Dermis blood vessel endothelial cell (primary cell): ENCODE measurements at regions not wholly inside any gene's neighbourhood (a gene's known extent, or its start where the extent isn't known, plus 50 kb on each side); places are given as distances from the start of the nearest gene placed in this dataset.

ENCODE experiments used
- DNase-seq: peaks from one replicate; pipeline ENCODE4 v3.0.0; 2010

DNA sequence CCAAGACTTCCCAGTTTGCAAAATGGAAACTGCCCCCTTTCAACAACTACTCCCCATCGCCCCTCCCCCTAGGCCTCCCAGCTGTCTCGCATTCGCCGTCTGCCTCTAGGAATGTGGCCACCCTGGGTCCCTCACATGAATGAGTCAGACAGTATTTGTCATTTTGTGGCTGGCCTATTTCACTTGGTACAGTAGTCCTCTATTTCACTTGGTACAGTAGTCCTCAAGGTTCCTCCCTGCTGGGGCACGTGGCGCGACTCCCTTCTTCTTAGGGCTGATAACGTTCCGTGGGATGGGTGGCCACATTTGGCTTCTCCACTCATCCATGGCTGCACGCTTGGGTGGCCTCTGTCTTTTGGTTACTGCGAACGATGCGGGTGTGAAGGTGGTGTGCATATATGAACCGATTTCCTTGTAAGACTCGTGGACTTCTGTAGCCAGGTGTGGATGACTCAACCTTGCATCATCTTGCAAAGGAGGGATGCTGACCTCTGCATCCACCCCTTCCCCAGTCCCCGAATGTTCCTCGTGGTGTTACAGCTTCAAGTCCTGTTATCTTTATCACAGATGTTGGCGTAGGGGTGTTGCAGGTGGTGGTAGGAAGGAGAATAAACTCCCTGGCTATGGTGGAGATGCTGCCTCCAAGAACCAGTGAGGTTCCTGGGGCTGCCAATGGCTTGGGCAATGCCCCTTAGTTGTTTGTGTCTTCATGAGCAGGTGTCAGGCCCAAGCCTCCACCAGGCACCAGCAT lies 112.1 kb upstream of the SOX1 start:
- DNase-seq: no peak

DNA sequence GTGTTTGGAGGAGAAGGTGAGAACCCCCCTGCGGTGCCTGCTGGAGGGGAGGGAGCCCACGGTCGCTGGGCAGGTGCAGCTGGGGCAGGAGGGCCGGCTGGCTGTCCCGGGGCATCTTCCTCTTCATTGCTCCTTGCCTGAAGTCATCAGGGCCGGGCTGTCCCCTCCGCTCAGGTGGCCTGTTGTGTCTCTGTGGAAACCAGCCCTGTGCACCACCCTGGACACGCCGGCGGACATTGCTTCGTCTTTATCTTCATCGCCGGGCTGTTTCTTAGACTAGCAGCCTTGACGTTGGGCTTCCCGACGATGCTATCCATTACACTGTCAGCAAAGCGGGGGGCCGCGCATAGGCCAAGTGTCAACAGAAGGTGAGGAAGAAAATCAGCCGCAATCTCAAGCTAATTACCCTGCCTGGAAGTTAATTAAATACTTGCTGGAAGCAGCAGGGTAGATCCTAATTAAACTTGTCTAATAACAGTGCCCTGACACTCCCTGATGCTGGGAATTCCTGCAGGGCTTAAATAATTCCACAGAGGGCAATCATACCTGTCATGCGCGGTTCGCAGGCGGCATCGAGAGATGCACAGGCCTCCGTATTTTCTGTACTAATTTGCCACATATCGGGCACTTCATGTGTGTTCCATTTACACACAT lies 111.4 kb upstream of the SOX1 start:
- no peak for DNase-seq

DNA sequence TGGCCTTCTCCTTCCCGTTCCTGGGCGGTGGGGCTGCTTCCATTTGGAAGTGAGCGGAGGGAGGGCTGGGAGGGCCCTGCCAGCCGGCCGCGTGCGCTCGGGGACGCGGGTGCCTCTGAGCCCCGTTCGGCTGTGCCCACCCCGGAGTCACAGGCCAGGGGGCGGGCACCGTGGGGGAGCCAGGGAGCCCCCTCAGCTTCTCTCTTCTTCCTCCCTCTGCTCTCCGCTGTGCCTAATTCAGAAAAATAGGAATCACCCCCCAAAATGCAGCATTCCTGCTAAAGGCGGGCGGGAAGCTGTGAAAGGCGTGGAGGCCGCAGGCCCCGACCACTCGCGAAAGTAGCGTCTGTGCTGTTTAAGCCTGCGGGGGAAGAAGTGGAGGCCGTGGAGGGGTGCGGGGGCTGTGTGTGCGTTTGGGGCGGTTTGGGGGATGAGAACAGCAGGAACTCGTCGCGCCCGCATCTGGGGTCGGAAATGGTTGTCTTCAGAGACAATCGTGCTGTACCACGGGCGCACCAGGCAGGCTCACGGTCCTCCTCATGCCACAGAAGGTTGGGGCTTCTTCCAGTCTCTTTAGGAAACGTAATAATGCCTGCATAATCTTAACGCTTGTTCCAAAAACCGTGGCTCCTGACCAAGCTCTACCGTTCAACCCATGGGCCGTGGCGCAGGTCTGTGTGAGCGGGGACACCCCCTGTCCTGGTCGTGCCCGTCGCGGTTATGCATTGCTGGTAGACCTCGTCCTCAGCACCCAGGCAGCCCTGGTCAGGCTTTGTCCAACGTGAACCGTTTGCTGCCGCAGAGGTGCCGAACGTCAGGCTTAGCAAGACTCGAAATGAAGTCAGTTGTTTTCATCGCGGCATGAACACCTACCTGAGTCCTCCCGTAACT lies 110.4 kb upstream of the SOX1 start:
- no peak for DNase-seq

DNA sequence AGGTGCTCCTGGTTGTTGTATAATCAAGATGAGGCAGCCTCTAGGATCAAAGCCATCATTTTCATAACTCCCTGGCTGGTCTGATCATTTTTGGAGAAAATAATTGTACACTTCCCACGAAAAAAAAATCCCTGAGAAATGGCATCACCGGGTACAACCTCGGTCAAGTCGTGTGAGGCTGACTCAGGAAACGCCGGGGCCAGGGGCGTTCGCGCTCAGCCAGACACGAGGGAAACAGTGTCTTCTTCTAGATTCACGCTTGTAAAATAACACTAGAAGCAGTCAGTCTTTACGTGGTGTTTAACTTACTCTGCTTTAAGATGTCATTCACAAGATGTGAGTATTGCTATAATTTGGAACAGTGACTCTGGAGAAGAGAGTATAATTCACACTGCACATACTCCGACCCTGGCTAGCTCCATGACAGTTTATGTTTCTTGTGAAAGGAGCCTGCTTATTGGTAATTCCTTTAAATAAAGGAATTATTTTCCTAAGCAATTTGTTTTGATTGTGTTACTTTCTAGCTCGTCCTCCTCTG lies 109.0 kb upstream of the SOX1 start:
- DNase-seq: no peak

DNA sequence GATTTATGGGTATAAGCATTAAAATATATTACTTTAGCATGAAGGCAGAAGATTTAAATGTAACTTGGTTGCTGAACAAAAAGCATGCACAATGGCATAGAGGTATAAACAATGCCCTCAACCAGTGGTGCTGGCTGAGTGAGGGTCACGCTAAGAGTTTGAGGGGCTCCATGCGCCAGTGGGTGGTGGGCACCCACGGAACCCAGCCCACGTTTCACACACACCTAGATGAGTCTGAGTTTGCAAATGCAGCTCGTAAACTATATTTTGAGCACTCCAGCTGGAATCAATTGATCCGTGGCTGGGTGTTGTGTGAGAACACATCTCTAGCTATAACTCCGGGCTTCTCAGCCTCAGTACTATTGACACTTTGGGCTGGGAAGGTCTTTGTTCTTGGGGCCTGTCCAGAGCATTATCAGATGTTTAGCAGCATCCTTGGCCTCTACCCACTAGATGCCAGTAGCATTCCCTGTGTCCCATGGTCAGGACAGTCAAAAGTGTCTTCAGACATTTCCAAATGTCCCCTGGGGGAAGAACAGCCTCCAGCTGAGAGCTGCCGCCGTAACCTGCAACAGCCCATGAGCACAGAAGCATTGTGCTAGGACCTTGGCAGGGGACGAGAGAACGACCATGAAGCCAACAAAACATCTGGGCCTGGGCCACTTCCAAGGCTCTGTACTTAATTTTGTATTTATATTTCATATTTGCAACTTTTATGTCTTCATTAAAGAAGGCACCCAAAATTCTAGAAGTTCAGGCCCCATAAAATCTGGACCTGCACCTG lies 108.1 kb upstream of the SOX1 start:
- DNase-seq: no peak

DNA sequence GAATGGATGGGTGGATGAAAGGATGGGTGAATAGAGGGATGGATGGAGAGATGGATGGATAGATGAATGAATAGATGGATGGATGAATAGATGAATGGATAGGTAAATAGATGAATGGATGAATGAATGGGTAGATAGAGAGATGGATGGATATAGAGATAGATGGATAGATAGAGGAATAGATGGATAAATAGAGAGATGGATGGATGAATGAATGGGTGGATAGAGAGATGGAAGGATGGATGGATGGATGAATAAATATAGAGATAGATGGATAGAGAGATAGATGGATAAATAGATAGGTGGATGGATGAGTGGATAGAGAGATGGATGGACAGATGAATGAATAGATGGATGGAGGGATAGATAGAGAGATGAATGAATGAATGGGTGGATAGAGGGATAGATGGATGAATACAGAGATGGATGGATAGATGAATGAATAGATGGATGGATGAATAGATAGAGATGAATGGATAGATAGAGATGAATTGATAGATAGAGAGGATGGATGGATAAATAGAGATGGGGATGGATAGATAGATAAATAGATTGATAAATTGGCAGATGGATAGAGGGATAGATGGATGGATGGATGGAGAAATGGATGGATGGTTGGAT lies 106.7 kb upstream of the SOX1 start:
- no peak for DNase-seq

DNA sequence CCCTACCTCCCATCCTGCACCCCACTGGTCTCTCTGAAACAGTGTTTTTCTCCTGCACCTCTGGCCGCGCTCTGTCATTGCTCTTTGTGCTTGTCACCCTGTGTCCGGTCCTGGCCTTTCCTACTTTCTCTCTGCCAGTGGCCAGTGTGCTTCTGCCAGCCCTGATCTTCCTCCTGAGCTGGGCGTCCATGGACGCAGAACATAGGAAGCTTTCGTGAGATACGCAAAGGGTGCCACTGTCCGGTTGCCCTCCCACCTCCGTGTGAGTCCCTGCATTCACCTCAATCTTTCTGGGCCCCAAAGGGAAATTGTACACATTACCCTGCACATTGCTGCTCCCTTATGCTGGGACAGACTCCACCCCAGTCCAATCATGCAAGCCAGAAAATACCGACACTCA lies 105.7 kb upstream of the SOX1 start:
- DNase-seq: no peak

DNA sequence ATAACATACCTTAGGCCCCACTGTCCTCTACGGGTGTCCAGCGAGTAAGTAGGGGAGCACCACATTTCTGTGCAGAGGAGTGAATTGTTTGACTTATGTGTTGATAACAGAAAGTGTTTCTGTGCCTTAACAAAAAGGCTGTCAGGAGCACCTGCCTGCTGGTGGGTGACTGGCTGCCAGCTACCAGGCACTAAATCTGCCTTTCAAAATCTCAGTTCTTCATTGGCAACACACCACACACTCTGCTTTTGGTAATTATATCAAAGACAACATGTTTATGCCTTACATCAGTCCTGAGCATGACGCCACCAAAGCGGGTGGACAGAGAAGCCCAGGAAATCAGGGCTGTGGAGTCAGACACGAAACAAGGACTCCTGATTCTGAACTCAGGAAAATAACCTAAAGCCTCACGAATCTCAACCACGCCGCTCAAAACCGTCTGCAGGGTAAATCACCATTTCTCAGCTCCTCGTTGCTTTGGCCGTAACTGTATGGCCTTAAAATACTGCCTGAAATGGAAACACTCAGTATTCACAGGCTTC lies 105.2 kb upstream of the SOX1 start:
- no peak for DNase-seq

DNA sequence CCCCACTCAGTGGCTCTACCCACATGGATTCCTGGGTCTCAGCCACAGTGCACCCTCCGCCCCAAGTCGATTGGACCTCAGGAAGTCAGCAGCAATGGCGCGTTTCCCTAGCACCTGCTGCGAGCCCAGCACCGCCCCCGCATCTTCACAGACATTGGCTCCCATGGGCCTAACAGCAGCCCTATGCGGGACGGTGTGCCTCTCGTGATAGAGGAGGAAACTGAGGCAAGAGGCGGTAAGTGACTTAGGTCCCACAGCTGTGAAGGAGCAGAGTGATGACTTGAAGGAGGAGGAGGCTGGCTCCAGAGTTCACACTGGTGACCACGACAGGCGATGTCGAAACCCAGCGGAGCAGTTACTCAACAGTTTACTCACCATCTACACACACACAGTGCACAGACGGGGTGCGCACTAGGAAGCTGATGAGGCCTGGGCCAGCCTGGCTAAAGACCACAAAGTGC lies 104.5 kb upstream of the SOX1 start:
- DNase-seq: no peak

DNA sequence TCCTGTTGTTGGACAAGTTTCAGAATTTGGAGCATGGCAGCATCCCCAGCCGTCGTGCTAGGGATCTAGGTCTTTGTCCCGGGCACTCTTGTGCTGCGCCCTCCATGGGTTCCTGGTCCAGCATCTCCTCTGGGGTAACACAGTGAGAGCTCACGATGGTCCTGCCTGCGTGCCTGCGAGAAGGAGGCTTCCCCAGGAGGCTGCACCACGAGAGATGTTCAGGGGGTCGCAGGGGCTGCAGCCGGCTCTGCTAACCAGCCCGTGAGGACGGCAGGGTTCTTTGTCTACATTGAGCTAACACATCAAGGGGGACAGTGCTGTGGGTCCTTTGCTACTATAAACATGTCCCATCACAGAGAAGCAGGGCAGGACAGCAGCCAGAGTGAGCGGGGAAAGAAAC lies 103.9 kb upstream of the SOX1 start:
- no peak for DNase-seq

DNA sequence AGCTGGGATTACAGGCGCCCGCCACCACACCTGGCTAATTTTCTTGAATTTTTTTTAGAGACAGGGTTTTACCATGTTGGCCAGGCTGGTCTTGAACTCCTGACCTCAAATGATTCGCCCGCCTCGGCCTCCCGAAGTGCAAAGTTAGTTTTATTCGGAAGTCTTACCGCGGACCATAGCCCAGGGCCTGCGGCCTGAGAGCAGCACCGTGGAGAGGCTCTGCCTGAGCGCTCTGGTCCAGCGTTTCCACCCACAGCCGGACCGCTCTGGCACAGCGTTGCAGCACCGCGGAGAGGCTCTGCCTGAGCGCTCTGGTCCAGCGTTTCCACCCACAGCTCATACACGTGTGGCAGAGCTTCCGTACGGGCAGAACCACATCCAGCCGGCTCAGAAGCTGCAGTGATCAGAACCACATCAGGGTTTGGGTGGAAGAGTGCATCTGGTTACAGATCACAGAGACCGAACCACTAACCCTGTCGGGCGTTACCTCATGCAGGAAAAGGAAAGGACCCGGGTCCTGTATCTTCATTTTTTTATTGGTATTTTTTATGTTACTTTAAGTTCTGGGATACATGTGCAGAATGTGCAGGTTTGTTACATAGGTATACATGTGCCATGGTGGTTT lies 102.4 kb upstream of the SOX1 start:
- DNase-seq: no peak

DNA sequence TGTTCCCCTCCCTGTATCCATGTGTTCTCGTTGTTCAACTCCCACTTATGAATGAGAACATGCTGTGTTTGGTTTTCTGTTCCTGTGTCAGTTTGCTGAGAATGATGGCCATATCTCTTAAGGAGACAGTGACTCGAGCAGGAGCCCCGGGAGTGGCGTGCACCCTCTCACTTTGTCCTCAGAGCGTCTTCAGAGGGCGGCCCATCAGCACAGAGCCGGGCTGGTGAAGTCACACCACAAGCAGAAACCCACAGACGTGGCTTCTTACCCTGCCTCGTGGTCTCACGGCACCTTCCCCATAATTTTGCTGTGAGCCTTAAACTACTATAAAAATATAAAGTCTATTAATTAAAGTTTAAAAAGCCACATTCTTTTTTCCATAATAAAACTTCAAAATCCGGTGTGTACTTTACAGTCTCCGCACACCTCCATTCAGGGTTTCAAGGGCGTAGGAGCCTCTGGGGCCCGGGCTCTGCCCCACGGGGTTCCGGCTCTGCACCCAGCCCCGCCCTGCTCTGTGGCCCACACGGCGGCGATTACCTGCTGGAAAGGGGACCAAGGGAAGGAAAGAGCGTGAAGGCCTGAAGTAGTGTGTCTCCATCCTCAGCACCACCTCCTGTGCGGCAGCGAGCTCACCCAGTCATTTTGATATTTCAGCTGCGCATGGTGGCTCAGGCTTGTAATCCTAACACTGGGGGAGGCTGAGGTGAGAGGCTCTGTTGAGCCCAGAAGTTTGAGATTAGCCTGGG lies 101.3 kb upstream of the SOX1 start:
- no peak for DNase-seq

DNA sequence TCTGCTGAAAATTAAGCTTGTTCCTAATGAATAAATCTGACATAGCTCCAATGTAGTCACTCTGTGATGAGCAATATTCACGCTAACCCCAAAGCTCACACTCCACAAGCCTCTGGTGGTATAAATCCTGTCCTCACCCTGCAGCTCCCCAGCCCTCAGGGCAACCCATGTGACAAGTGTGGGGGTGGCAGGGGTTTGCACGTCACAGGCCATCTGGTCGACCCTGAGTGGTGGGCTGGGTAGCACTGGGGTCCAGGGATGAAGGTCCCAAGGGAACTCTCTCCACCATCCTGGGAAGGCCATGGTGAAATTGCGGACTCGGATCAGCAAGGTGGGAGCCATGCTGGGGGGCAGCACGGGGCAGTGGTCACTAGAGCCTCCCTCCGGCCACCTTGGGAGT lies 100.0 kb upstream of the SOX1 start:
- no peak for DNase-seq

DNA sequence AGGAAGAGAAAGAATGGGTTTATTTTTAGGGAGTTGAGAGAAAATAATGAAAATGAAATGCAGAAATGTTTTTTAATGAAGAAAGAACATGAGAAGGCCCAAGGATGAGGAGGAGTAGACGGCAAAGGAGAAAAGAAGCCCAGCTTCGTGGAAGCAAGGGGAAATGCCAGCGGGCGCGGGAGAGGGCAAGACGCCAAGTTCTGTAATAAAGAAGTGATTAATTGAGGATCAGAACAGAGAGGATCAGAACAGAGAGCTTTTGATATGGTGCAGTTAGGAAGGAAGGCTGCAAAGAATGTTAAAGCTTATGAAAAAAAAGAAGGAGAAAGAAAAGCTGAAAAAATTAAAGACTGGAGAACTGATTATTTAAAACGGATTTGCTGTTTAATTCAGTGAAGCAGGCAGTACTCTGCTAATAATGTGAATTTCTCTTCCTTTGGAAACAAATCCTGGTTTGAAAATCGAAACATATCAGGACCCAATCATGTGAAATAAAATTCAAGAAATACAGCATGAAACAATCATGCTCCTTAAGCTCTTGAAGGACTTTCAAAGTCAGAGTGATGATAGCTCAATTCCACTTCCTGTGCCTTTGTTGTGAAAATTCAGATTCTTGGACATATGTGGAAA lies 99.3 kb upstream of the SOX1 start:
- no peak for DNase-seq

DNA sequence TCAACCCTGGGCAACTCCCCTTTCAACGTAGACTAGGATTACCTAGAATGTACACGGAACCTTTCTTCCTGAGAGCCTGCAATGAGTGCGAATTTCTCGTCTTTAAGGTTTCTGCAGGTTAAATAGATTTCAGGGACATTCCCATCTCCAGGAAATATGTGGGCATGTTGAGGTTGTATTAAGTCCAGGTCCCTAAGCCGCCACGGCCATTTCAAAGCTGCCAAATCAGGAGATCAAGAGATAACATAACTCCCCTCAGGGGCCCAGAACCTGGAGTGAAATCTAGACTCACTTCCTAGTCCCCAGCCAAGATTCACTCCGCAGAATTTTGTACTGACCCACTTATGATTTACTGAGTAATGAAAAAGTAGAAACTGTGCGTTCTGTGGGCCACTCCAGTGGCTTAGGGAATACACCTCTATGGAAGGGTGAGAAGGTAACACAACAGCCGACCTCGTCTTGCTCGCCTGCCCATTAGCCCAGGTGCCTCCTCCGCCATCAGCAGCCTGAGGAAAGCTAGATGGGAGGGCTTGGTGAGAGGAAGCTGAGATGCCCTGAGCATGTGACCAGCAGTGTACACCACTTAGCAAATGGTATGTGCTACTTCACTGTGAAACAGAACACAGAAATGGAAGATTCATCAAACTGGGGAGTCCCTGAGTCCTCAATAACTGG lies 98.5 kb upstream of the SOX1 start:
- no peak for DNase-seq

DNA sequence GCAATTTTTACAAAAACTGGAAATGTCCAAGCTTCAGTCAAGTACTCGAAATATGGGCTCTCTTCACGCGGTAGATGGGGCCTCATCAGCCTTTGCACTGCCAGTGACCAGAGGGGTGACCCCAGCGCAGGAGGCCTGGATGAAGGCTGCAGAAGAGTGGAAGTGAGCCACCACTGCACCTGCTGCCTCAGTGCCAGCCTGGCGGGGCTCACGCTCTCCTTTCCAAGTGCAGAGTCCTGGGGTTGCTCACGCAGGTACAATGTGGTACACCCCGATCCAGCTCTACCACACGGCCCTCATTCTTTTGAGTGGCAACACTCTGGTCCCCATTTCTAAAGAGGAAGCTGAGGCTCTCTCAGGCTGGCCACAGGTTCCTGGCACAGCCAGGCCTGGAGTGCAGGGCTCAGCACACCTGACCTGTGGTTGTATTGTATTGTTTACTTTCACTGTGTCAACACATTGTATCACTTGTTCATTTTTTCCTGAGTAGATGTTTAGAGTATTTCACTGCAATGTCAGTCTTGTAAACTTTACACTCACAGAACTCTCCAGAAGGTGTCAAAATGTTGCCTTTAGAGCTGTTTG lies 97.3 kb upstream of the SOX1 start:
- DNase-seq: no peak

DNA sequence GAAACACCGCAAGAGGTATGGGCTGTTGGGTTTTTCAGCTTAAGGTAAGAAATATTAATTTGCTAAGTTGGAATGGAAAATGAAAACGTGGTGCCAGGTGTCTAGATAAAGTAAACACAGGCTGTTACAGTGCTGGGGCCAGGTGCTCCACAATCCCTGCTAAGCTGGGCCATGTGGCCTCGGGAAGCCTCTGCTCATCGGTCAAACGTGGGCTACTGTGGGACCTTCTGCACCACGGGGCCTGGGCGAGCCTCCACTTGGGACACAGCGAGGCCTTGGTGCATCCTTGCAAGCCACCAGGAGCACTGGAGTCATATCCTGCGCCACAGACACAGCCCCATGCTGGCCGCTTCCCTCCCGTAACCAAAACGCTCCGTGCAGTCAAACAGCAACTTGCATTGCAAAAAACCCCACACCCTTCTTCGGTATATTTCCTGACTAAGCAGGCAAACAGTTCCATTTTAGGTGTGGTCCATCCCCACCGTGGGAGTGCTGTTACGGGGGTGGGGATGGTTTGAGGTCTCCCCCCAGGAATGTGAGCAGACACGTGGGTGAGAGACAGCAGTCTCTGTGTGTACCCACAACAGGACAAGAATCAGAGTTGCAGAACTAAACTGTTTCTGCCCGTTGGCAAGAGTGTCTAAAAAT lies 96.3 kb upstream of the SOX1 start:
- DNase-seq: no peak
